Stomach (tissue), 8 donors: ENCODE measurements at regions not wholly inside any gene's neighbourhood (a gene's known extent, or its start where the extent isn't known, plus 50 kb on each side); places are given as distances from the start of the nearest gene placed in this dataset.

ENCODE experiments used
- DNase-seq, 2 donors: peaks; one replicate each; pipeline versions ENCODE4 v3.0.0 to v3.0.0-alpha.2; 2013 to 2019
- H3K27ac ChIP-seq, 5 donors: fragments of 200-600 bp in 4 of 5; sonication (generic) in 4 of 5; one replicate each; pipeline ENCODE4 v1.5.1; 2013 to 2019; ENCODE audit warnings: mild to moderate bottlenecking in 1 of 5, moderate library complexity in 1 of 5
- H3K27me3 ChIP-seq, 3 donors: fragments of 200-600 bp; sonication (generic); one replicate each; pipeline ENCODE4 v1.5.1; 2017 to 2019; ENCODE audit warnings: mixed run types in 1 of 3
- H3K36me3 ChIP-seq, 4 donors: fragments of 200-600 bp; sonication (generic); 1 replicate in 3 of 4; 2 replicates in 1 of 4; pipeline ENCODE4 v1.5.1; 2016 to 2019
- H3K4me1 ChIP-seq, 4 donors: fragments of 200-600 bp; sonication (generic); one replicate each; pipeline ENCODE4 v1.5.1; 2016 to 2019
- H3K4me3 ChIP-seq, 4 donors: fragments of 200-600 bp; sonication (generic) in 3 of 4; one replicate each; pipeline ENCODE4 v1.5.1; 2016 to 2019; ENCODE audit warnings: mild to moderate bottlenecking in 1 of 4
- H3K9me3 ChIP-seq, 4 donors: fragments of 200-600 bp; sonication (generic); one replicate each; pipeline ENCODE4 v1.5.1; 2016 to 2019
- EP300 ChIP-seq: sonication (generic); formaldehyde crosslinking; IDR thresholded peaks from one replicate; pipeline ENCODE4 v1.6.1; 2017; ENCODE audit warnings: antibody characterized with exemption
- POLR2A ChIP-seq, 4 donors: fragments of 450-650 bp; IDR thresholded peaks; one replicate each; pipeline ENCODE4 v1.6.1; 2016; ENCODE audit warnings: antibody characterized with exemption in 4 of 4, control low read depth in 2 of 4, mild to moderate bottlenecking in 1 of 4, moderate library complexity in 1 of 4
- POLR2AphosphoS5 ChIP-seq, 3 donors: sonication (generic); formaldehyde crosslinking; IDR thresholded peaks; one replicate each; pipeline ENCODE4 v1.6.1; 2016; ENCODE audit warnings: antibody characterized with exemption in 3 of 3
- WGBS, 5 donors: extraction: QIAGEN DNeasy Blood & Tissue Kit in 3 of 5; methylation state at CpG; one replicate each; pipeline versions ENCODE4 v1.1.5 to v1.1.7; 2013 to 2018; 5-methylcytosine and 5-hydroxymethylcytosine counted together
- intact Hi-C: fragments of 100-400 bp; cut with DNase I; formaldehyde crosslinking; loops from one replicate; pipeline ENCODE4 v1.15.1; 2023; ENCODE audit warnings: low total_unique reads
- TF ChIP-seq, protein P1 (sequence below), 7 experiments: fragments of 450-650 bp in 4 of 7; fragments of 200-600 bp in 3 of 7; sonication (generic) in 3 of 7; IDR thresholded peaks; one replicate each; pipeline ENCODE4 v1.5.1; 2016 to 2019; ENCODE audit warnings: antibody characterized with exemption in 7 of 7, control low read depth in 2 of 7, mild to moderate bottlenecking in 1 of 7
- donor health status: healthy with polysubstance abuse.
- donor health status: Bipolar disorder and iron deficiency.
- donor health status: healthy.

DNA sequence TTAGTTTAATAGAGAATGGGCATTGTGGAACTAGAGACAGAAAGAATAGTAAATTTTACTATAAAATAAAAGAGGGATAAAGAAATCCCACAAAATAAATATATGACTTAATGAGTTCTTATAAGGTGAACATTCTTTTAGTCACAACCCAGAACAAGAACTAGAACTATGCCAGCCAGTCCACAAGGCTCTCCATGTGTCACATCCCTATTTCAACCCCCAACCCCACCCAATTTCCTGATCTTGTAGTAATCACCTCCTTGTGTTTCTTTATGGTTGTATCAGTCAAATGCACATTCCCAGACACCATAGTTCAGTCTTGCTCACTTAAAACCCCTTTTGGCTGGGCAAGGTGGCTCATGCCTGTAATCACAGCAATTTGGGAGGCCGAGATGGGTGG, 662.3 kb upstream of the CAMK1G start:
- Histone ChIP-seq H3K4me1 (no peaks in the 10 kb centered on the region), H3K9me3 (no peaks in the 10 kb centered on the region), H3K27me3 (no peaks in the 10 kb centered on the region), H3K4me3 (no peak overlapping the region), H3K27ac (no peak overlapping the region), H3K36me3 (no peaks in the 10 kb centered on the region)
- no peak for DNase-seq
- 71 to 86% (median 81%) methylated on average over 1 of the region's 1 CpG for WGBS, 5 donors
- intact Hi-C loops, result no loop called here
- TF ChIP-seq, protein P1, sequence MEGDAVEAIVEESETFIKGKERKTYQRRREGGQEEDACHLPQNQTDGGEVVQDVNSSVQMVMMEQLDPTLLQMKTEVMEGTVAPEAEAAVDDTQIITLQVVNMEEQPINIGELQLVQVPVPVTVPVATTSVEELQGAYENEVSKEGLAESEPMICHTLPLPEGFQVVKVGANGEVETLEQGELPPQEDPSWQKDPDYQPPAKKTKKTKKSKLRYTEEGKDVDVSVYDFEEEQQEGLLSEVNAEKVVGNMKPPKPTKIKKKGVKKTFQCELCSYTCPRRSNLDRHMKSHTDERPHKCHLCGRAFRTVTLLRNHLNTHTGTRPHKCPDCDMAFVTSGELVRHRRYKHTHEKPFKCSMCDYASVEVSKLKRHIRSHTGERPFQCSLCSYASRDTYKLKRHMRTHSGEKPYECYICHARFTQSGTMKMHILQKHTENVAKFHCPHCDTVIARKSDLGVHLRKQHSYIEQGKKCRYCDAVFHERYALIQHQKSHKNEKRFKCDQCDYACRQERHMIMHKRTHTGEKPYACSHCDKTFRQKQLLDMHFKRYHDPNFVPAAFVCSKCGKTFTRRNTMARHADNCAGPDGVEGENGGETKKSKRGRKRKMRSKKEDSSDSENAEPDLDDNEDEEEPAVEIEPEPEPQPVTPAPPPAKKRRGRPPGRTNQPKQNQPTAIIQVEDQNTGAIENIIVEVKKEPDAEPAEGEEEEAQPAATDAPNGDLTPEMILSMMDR (IDR thresholded peaks at IDR 0.05), result no peak
- TF ChIP-seq EP300 (no peak), POLR2A (IDR thresholded peaks at IDR 0.05) (no peak), POLR2AphosphoS5 (IDR thresholded peaks at IDR 0.05) (no peak)

DNA sequence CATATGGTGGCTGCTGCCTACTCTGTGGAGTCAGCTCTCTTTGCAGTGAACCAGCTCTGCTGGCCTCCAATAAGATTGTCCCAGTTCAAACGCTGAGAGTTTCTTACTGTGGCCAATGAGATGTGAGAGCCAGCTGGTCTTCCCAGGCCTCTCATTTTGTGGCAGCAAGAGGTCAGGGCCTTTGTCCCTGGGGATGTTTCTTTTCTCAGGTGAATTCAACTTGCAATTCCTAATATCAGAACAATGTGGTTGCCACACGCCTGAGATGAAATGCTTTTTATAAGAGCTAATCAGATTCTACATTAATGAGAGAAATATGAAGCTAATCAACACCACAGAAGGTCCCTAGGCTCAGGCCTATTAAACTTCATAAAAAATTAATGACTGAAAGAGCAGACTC, 660.1 kb upstream of the CAMK1G start:
- no peak for TF ChIP-seq EP300
- TF ChIP-seq POLR2A (IDR thresholded peaks at IDR 0.05), result no peak
- TF ChIP-seq, protein P1 (IDR thresholded peaks at IDR 0.05), result no peak
- TF ChIP-seq POLR2AphosphoS5 (IDR thresholded peaks at IDR 0.05), result no peak
- H3K27ac ChIP-seq, result no peak overlapping the region
- intact Hi-C loops, result no loop called here
- H3K9me3 ChIP-seq, result no peaks in the 10 kb centered on the region
- WGBS, 5 donors, result 67 to 82% (median 81%) methylated on average over 2 of the region's 2 CpGs
- no peaks in the 10 kb centered on the region for H3K27me3 ChIP-seq
- DNase-seq, result no peak
- no peaks in the 10 kb centered on the region for H3K36me3 ChIP-seq
- H3K4me3 ChIP-seq, result no peak overlapping the region
- H3K4me1 ChIP-seq, result no peaks in the 10 kb centered on the region

DNA sequence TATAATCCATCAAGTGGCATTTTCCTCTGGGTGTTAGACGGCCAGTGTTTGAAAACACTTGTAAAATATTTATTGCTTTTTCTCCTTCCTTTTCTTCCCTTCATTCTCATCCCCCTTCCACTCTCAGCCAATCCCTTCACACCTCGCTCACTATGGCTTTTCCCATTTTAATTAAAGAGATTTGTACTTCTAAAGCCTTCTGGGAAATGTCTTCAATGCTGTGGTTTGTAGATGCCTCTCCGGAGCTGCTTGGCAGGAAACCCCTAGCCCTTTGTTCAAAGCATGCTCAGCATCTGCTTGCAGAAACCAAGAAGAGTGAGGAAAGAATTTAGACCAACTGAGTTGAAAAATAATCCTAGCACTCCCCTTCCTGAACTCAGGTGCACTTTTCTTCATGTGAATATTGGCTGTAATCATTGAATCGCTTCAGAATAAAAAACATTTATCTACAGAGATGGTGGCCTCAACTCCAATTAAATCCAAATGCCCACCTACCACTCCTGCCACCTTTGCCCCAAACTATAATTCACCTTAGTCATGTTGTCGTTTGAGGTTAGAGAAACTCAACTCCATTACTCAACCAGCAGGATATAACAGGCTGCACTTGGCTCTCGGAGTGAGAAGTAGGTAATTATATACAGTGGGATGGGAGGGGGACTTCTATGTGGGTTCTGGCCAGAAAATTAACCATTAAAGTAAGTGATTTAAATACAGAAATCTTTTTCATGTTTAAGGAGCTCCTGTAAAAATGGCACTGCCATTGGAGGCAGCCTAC, 659.4 kb upstream of the CAMK1G start:
- no peak for TF ChIP-seq POLR2AphosphoS5 (IDR thresholded peaks at IDR 0.05)
- TF ChIP-seq POLR2A (IDR thresholded peaks at IDR 0.05), result no peak
- TF ChIP-seq EP300, result no peak
- TF ChIP-seq, protein P1 (IDR thresholded peaks at IDR 0.05), result no peak
- intact Hi-C loops, result no loop called here
- no peaks in the 10 kb centered on the region for H3K4me1 ChIP-seq
- DNase-seq, result no peak
- H3K9me3 ChIP-seq, result no peaks in the 10 kb centered on the region
- no peaks in the 10 kb centered on the region for H3K36me3 ChIP-seq
- H3K4me3 ChIP-seq, result no peak overlapping the region
- no peaks in the 10 kb centered on the region for H3K27me3 ChIP-seq
- H3K27ac ChIP-seq, result no peak overlapping the region
- 47 to 65% (median 63%) methylated on average over 6 of the region's 6 CpGs for WGBS, 5 donors

DNA sequence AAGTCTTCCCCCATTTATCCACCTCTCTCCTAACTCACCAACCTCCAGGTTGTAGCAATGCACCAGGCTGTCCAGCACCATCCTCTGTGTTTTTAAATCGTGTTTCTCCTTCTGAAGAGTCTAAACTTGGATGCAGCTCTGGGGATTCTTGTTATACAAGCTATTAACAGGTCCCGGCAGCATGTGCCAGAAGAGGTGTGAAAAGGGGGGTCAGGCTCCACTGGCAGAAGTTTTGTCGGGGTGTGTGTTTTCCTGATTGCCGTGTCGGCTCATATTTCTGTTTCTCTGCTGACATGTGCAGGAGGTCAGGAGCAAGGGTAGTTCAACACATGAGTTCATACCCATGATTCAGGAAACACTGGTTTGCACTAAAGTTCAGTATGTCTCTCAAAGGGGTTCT, 658.6 kb upstream of the CAMK1G start:
- Histone ChIP-seq H3K4me3 (no peak overlapping the region), H3K27me3 (no peaks in the 10 kb centered on the region), H3K27ac (no peak overlapping the region), H3K4me1 (no peaks in the 10 kb centered on the region), H3K9me3 (no peaks in the 10 kb centered on the region), H3K36me3 (no peaks in the 10 kb centered on the region)
- intact Hi-C loops, result no loop called here
- no peak for DNase-seq
- WGBS, 5 donors, result 40 to 66% (median 51%) methylated on average over 5 of the region's 5 CpGs
- TF ChIP-seq, protein P1 (IDR thresholded peaks at IDR 0.05), result no peak
- no peak for TF ChIP-seq POLR2A (IDR thresholded peaks at IDR 0.05)
- TF ChIP-seq EP300, result no peak
- TF ChIP-seq POLR2AphosphoS5 (IDR thresholded peaks at IDR 0.05), result no peak
